Spleen (tissue), 7 donors: ENCODE measurements at regions not wholly inside any gene's neighbourhood (a gene's known extent, or its start where the extent isn't known, plus 50 kb on each side); places are given as distances from the start of the nearest gene placed in this dataset.

Source experiments
- POLR2A ChIP-seq, 3 donors: fragments of 450-650 bp; IDR thresholded peaks; one replicate each; pipeline ENCODE4 v1.5.1; 2017; ENCODE audit warnings: antibody characterized with exemption in 3 of 3, mild to moderate bottlenecking in 1 of 3
- POLR2AphosphoS5 ChIP-seq, 3 donors: sonication (generic); formaldehyde crosslinking; IDR thresholded peaks; one replicate each; pipeline ENCODE4 v1.5.1; 2017; ENCODE audit warnings: antibody characterized with exemption in 3 of 3
- TF ChIP-seq, protein P1 (sequence below), 11 experiments: fragments of 200-600 bp in 7 of 11; fragments of 450-650 bp in 4 of 11; sonication (generic) in 4 of 11; IDR thresholded peaks in 8 of 11; conservative IDR thresholded peaks in 3 of 11; 1 replicate in 7 of 11; 2 replicates in 4 of 11; pipeline versions ENCODE4 v1.4.0 to v1.8.0; 2016 to 2021; ENCODE audit warnings: antibody characterized with exemption in 11 of 11, inconsistent platforms in 4 of 11, mild to moderate bottlenecking in 1 of 11
- donor health status: DM: no; HTN: no; CAD: no; lungs with moderate emphysema.
- donor health status: DM: no; HTN: no; CAD: no.
- donor health status: DM: no; HTN: no; CAD: no.

DNA sequence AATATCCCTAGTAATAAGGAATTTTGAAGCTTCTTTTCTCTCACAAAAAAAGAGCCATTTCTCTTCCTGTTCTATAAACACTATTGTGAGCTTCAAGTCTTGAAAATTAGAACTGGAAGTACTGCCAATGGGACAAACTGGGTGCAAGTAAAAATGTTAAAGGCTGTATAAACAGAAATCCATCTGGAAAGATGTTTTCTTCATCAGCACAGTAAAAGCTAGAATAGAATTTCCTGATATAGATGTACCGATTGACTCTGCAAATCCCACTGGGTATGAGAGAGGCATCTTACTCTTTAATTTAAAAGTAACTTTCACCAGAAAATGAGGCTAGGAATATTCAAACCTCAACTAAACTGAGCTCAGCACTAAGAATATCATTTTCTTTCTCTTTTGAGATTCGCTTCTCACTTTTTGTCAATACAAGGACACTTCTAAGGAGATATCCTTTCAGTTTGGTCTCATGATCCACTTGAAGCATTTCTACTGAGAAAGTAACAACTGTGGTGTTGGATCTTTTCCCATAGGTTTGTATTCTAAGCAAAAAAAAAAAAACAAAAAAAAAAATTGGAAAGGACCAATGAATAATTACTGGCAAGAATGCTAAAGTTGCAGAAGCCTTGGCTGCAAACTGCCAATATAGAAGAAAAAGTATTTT, 169.0 kb upstream of the PRDM1 start:
- TF ChIP-seq, protein P1, sequence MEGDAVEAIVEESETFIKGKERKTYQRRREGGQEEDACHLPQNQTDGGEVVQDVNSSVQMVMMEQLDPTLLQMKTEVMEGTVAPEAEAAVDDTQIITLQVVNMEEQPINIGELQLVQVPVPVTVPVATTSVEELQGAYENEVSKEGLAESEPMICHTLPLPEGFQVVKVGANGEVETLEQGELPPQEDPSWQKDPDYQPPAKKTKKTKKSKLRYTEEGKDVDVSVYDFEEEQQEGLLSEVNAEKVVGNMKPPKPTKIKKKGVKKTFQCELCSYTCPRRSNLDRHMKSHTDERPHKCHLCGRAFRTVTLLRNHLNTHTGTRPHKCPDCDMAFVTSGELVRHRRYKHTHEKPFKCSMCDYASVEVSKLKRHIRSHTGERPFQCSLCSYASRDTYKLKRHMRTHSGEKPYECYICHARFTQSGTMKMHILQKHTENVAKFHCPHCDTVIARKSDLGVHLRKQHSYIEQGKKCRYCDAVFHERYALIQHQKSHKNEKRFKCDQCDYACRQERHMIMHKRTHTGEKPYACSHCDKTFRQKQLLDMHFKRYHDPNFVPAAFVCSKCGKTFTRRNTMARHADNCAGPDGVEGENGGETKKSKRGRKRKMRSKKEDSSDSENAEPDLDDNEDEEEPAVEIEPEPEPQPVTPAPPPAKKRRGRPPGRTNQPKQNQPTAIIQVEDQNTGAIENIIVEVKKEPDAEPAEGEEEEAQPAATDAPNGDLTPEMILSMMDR (IDR thresholded peaks at IDR 0.05 in 8 of 11, conservative IDR thresholded peaks at IDR 0.05 in 3 of 11), result no peak
- TF ChIP-seq POLR2AphosphoS5 (IDR thresholded peaks at IDR 0.05) (no peak), POLR2A (IDR thresholded peaks at IDR 0.05) (no peak)
